HepG2 (cell line): ENCODE measurements at regions not wholly inside any gene's neighbourhood (a gene's known extent, or its start where the extent isn't known, plus 50 kb on each side); places are given as distances from the start of the nearest gene placed in this dataset.

Experiments used
- ATAC-seq: fragments of 200-7000 bp; cut with Tn5 transposase; 3 replicates; pipeline ENCODE4 v1.9.1; 2020; ENCODE audit warnings: mild to moderate bottlenecking, moderate library complexity
- BruUV-seq: library from RNA; stranded (reverse); fragments of 400-500 nt; replicated peaks from 2 replicates; lab custom pipeline; 2021; lab: Mats Ljungman, UMichigan
- CTCF ChIA-PET: fragments of 300-600 bp; formaldehyde crosslinking; extraction: SDS; loops from one replicate; lab custom pipeline; 2021; ENCODE audit warnings: low total read pairs, inconsistent platforms, low intra/inter-chr PET ratio; lab: Yijun Ruan, JAX
- POLR2A ChIA-PET: fragments of 350-600 bp; sonication (Branson Sonifier 250); formaldehyde crosslinking; loops from one replicate; lab custom pipeline; 2020; ENCODE audit warnings: antibody characterized with exemption, inconsistent platforms; lab: Yijun Ruan, JAX
- DNase-seq: peaks from one replicate; pipeline ENCODE4 v3.0.0-alpha.2; 2015; ENCODE audit warnings: low spot score
- FAIRE-seq: peaks from 3 replicates; lab custom pipeline; 2011; peaks lifted over from hg19 to GRCh38; lab: Jason Lieb, UNC
- H2AFZ ChIP-seq: one replicate; pipeline ENCODE4 v1.6.1; 2011; ENCODE audit warnings: low read length, inconsistent platforms
- H3K27ac ChIP-seq: fragments of 300-600 bp; 3 replicates; pipeline ENCODE4 v1.8.0; 2011; ENCODE audit warnings: mixed run types, mild to moderate bottlenecking, mixed read lengths, low read length, inconsistent platforms; ENCODE audit not compliant: insufficient read depth; ENCODE audit errors: extremely low read length
- H3K27me3 ChIP-seq, 2 experiments: fragments of 200-600 bp in 1 of 2; 2 replicates in 1 of 2; 3 replicates in 1 of 2; pipeline versions ENCODE4 v1.6.0 to v1.8.0; 2011; ENCODE audit warnings: low read length in 2 of 2, mild to moderate bottlenecking in 2 of 2, moderate library complexity in 2 of 2, inconsistent platforms in 1 of 2; ENCODE audit not compliant: insufficient read depth in 2 of 2, control insufficient read depth in 1 of 2
- H3K36me3 ChIP-seq, 2 experiments: fragments of 200-600 bp in 1 of 2; replicated peaks in 1 of 2; 2 replicates in 1 of 2; 3 replicates in 1 of 2; pipeline versions ENCODE4 v1.5.1 to v1.8.0; 2011; ENCODE audit warnings: low read length in 2 of 2, inconsistent platforms in 1 of 2; ENCODE audit not compliant: insufficient read depth in 2 of 2, control insufficient read depth in 1 of 2
- H3K4me1 ChIP-seq: 2 replicates; pipeline ENCODE4 v1.5.1; 2012; ENCODE audit warnings: low read length, inconsistent platforms; ENCODE audit not compliant: insufficient read depth
- H3K4me2 ChIP-seq: 2 replicates; pipeline ENCODE4 v1.6.0; 2011; ENCODE audit warnings: low read depth, low read length, inconsistent platforms
- H3K4me3 ChIP-seq, 3 experiments: fragments of 200-600 bp in 1 of 3; sonication (generic), shearing (Covaris generic) in 1 of 3; replicated peaks in 1 of 3; 2 replicates each; pipeline ENCODE4 v1.5.1; 2011 to 2016; ENCODE audit warnings: low read length in 3 of 3, inconsistent platforms in 2 of 3, low read depth in 2 of 3, mild to moderate bottlenecking in 2 of 3, control low read depth in 1 of 3, mixed read lengths in 1 of 3; ENCODE audit not compliant: insufficient read depth in 1 of 3
- H3K79me2 ChIP-seq: one replicate; pipeline ENCODE4 v1.6.1; 2011; ENCODE audit warnings: low read length, inconsistent platforms; ENCODE audit not compliant: insufficient read depth
- H3K9ac ChIP-seq: 2 replicates; pipeline ENCODE4 v1.6.0; 2011; ENCODE audit warnings: mild to moderate bottlenecking, low read depth, low read length, inconsistent platforms; ENCODE audit not compliant: insufficient read depth
- H3K9me3 ChIP-seq: 2 replicates; pipeline ENCODE4 v1.5.1; 2012; ENCODE audit warnings: mild to moderate bottlenecking, low read length
- H4K20me1 ChIP-seq: 2 replicates; pipeline ENCODE4 v1.6.0; 2011; ENCODE audit warnings: inconsistent platforms, mild to moderate bottlenecking, low read length, moderate library complexity; ENCODE audit not compliant: insufficient read depth
- HIVEP1 ChIP-seq: sonication (generic); formaldehyde crosslinking; IDR thresholded peaks from 2 replicates; pipeline ENCODE4 v1.4.0; 2020; ENCODE audit warnings: mild to moderate bottlenecking, missing genetic modification reagents
- KDM3A ChIP-seq: IDR thresholded peaks from 2 replicates; pipeline ENCODE4 v1.6.1; 2018; ENCODE audit warnings: low read depth, missing compliant biosample characterization
- NAIF1 ChIP-seq: sonication (generic); formaldehyde crosslinking; IDR thresholded peaks from 2 replicates; pipeline ENCODE4 v1.5.0; 2020; ENCODE audit warnings: mild to moderate bottlenecking, missing genetic modification reagents, borderline replicate concordance
- PBX2 ChIP-seq: IDR thresholded peaks from 2 replicates; pipeline ENCODE4 v1.6.1; 2016; ENCODE audit warnings: control low read depth
- PBX3 ChIP-seq: sonication (generic); formaldehyde crosslinking; IDR thresholded peaks from 2 replicates; pipeline ENCODE4 v1.8.1; 2023; ENCODE audit warnings: missing genetic modification reagents, inconsistent platforms, borderline replicate concordance
- PRPF4 ChIP-seq: fragments of 200-400 bp; formaldehyde crosslinking; IDR thresholded peaks from 2 replicates; pipeline ENCODE4 v1.6.1; 2016; ENCODE audit warnings: low read length, low read depth; ENCODE audit not compliant: poor library complexity, severe bottlenecking
- SMYD3 ChIP-seq: sonication (generic); formaldehyde crosslinking; IDR thresholded peaks from 2 replicates; pipeline ENCODE4 v1.8.1; 2023; ENCODE audit warnings: mild to moderate bottlenecking, missing genetic modification reagents
- TAF15 ChIP-seq: fragments of 200-400 bp; formaldehyde crosslinking; IDR thresholded peaks from one replicate; pipeline ENCODE4 v1.6.1; 2018; ENCODE audit warnings: mild to moderate bottlenecking, low read depth, low read length; ENCODE audit not compliant: poor library complexity, severe bottlenecking
- ZNF670 ChIP-seq: sonication (generic); formaldehyde crosslinking; IDR thresholded peaks from 2 replicates; pipeline ENCODE4 v1.8.0; 2022; ENCODE audit warnings: mild to moderate bottlenecking, missing genetic modification reagents, borderline replicate concordance
- WGBS: methylation state at CpG from one replicate; pipeline ENCODE4 v1.1.6; 2017; ENCODE audit warnings: low lambda C conversion rate; 5-methylcytosine and 5-hydroxymethylcytosine counted together
- in situ Hi-C: cut with HindIII; loops from 2 replicates; pipeline ENCODE4 v1.10.0; 2017; ENCODE audit warnings: low pct_unique_long_range_greater_than_20kb; ENCODE audit not compliant: extremely low pct_ligation_motif_present
- intact Hi-C: fragments of 100-400 bp; cut with micrococcal nuclease; formaldehyde crosslinking; loops from one replicate; pipeline ENCODE4 v1.10.0; 2022; ENCODE audit not compliant: unreplicated experiment

GRCh38 chr21:24353492-24353891 is 1253.8 kb downstream of the MRPL39 start:
- Histone ChIP-seq H2AFZ (no peak overlapping the region), H3K27me3 (no peaks in the 10 kb centered on the region), H3K9ac (no peak overlapping the region), H3K4me3 (no peak overlapping the region), H3K27ac (no peak overlapping the region), H3K4me2 (no peak overlapping the region), H3K36me3 (no peaks in the 10 kb centered on the region), H4K20me1 (no peaks in the 10 kb centered on the region), H3K4me1 (no peaks in the 10 kb centered on the region), H3K79me2 (no peaks in the 10 kb centered on the region), H3K9me3 (peaks cover 78% of the 10 kb centered on the region)
- ChIA-PET CTCF (no interaction called here), POLR2A (no interaction called here)
- FAIRE-seq (no peak), ATAC-seq (no peak), DNase-seq (no peak)
- no TSS peak for BruUV-seq
- intact Hi-C loops (no loop called here), in situ Hi-C loops (no loop called here)
- WGBS = 33% methylated on average over 7 of the region's 7 CpGs
- TF ChIP-seq SMYD3 (CRISPR knock-in tag) (no peak), ZNF670 (CRISPR knock-in tag) (no peak), TAF15 (no peak), KDM3A (no peak), PBX2 (CRISPR knock-in tag) (no peak), PBX3 (CRISPR knock-in tag) (no peak), NAIF1 (CRISPR knock-in tag) (no peak), HIVEP1 (CRISPR knock-in tag) (no peak), PRPF4 (no peak)
